ENCODE measurements at regions not wholly inside any gene's neighbourhood (a gene's known extent, or its start where the extent isn't known, plus 50 kb on each side); places are given as distances from the start of the nearest gene placed in this dataset.

GRCh38 chr20:16877053-16877554 is 128.9 kb downstream of the OTOR start:
- DNase-seq (ENCODE audit: extremely low spot score, unreplicated experiment): no peak
- Mint-ChIP-seq H3K36me3 (ENCODE audit: unreplicated experiment) (no peaks in the 10 kb centered on the region), H3K27ac (ENCODE audit: unreplicated experiment) (no peak overlapping the region), H3K9me3 (ENCODE audit: unreplicated experiment) (no peaks in the 10 kb centered on the region), H3K4me3 (ENCODE audit: unreplicated experiment) (no peak overlapping the region), H3K4me1 (ENCODE audit: unreplicated experiment) (no peaks in the 10 kb centered on the region), H3K27me3 (ENCODE audit: unreplicated experiment) (peaks cover 33% of the 10 kb centered on the region)
- TF ChIP-seq CTCF (IDR thresholded peaks at IDR 0.05): no peak

- Mint-ChIP-seq H3K9me3 (ENCODE audit: unreplicated experiment) (peaks cover 7% of the 10 kb centered on the region), H3K36me3 (ENCODE audit: unreplicated experiment) (no peaks in the 10 kb centered on the region), H3K4me1 (ENCODE audit: unreplicated experiment) (no peaks in the 10 kb centered on the region), H3K27ac (ENCODE audit: unreplicated experiment) (no peak overlapping the region), H3K27me3 (ENCODE audit: unreplicated experiment) (peaks cover 35% of the 10 kb centered on the region), H3K4me3 (ENCODE audit: unreplicated experiment) (no peak overlapping the region)
- no peak for DNase-seq (ENCODE audit: extremely low spot score, unreplicated experiment)
- no peak for TF ChIP-seq CTCF (IDR thresholded peaks at IDR 0.05)
These were observed 137.6 kb downstream of the OTOR start for GRCh38 chr20:16885746-16886145.

GRCh38 chr20:16898433-16898832 is 150.3 kb downstream of the OTOR start:
- DNase-seq (ENCODE audit: extremely low spot score, unreplicated experiment): no peak
- Mint-ChIP-seq H3K27ac (ENCODE audit: unreplicated experiment) (peak overlapping the region; percentile 83), H3K36me3 (ENCODE audit: unreplicated experiment) (no peaks in the 10 kb centered on the region), H3K9me3 (ENCODE audit: unreplicated experiment) (no peaks in the 10 kb centered on the region), H3K4me3 (ENCODE audit: unreplicated experiment) (no peak overlapping the region), H3K4me1 (ENCODE audit: unreplicated experiment) (peaks cover 25% of the 10 kb centered on the region), H3K27me3 (ENCODE audit: unreplicated experiment) (peaks cover 2% of the 10 kb centered on the region)
- TF ChIP-seq CTCF (IDR thresholded peaks at IDR 0.05): no peak

- Mint-ChIP-seq H3K27me3 (ENCODE audit: unreplicated experiment) (peaks cover 19% of the 10 kb centered on the region), H3K9me3 (ENCODE audit: unreplicated experiment) (no peaks in the 10 kb centered on the region), H3K4me1 (ENCODE audit: unreplicated experiment) (peaks cover 16% of the 10 kb centered on the region), H3K36me3 (ENCODE audit: unreplicated experiment) (no peaks in the 10 kb centered on the region), H3K4me3 (ENCODE audit: unreplicated experiment) (no peak overlapping the region), H3K27ac (ENCODE audit: unreplicated experiment) (no peak overlapping the region)
- no peak for TF ChIP-seq CTCF (IDR thresholded peaks at IDR 0.05)
- no peak for DNase-seq (ENCODE audit: extremely low spot score, unreplicated experiment)
These were observed 154.5 kb downstream of the OTOR start for GRCh38 chr20:16902662-16903061.

GRCh38 chr20:16904751-16905150 is 156.6 kb downstream of the OTOR start:
- Mint-ChIP-seq H3K9me3 (ENCODE audit: unreplicated experiment) (peaks cover 3% of the 10 kb centered on the region), H3K27me3 (ENCODE audit: unreplicated experiment) (peaks cover 24% of the 10 kb centered on the region), H3K36me3 (ENCODE audit: unreplicated experiment) (no peaks in the 10 kb centered on the region), H3K4me1 (ENCODE audit: unreplicated experiment) (no peaks in the 10 kb centered on the region), H3K27ac (ENCODE audit: unreplicated experiment) (no peak overlapping the region), H3K4me3 (ENCODE audit: unreplicated experiment) (no peak overlapping the region)
- no peak for TF ChIP-seq CTCF (IDR thresholded peaks at IDR 0.05)
- no peak for DNase-seq (ENCODE audit: extremely low spot score, unreplicated experiment)
